ENCODE measurements at regions not wholly inside any gene's neighbourhood (a gene's known extent, or its start where the extent isn't known, plus 50 kb on each side); places are given as distances from the start of the nearest gene placed in this dataset.

DNA sequence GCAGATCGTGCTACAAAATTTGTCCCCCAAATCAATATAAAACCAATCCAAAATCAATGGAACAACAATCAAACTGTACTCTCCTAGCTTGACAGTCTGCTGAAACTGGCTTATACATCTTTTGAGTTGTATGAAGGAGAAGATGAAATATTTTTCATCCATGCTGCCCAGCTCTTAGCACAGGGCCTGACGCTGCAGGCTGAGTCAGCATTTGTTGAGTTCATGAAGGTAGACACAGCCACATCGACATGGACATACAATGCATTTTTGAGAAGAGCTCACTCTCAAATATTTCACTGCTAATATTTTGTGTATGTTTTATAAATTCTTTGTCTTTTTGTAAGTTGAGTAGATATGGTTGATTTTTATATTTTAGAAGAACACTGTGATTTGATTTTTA lies 327.3 kb downstream of the OTOL1 start:
- DNase-seq (ENCODE audit: extremely low spot score): no peak
- Histone ChIP-seq H3K4me1 (ENCODE audit: insufficient read depth) (no peaks in the 10 kb centered on the region), H3K36me3 (ENCODE audit: insufficient read depth) (no peaks in the 10 kb centered on the region), H3K4me3 (ENCODE audit: low read depth, low read length) (no peak overlapping the region), H3K27ac (ENCODE audit: low read depth) (no peak overlapping the region)
- WGBS: 95% methylated on average over 3 of the region's 3 CpGs

DNA sequence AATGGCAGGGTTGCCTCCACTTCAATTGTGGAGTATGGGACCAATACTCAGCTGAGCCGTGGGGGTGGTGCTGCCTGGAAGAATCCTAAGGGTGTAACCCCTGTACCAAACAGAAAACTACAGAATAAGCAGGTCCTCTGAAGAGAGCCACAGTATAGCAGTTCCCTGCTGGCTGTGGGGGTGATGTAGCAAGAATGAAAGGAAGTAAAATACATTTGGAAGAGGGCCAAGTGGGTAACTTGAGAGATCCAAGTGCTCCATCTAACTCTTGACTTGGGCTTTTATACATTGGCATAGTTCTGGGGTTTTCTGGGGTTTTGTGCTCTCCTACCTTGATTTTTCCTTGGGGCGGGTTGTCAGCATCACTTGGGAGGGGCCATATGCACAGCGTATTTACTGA lies 341.4 kb downstream of the OTOL1 start:
- 92% methylated on average over 3 of the region's 3 CpGs for WGBS

DNA sequence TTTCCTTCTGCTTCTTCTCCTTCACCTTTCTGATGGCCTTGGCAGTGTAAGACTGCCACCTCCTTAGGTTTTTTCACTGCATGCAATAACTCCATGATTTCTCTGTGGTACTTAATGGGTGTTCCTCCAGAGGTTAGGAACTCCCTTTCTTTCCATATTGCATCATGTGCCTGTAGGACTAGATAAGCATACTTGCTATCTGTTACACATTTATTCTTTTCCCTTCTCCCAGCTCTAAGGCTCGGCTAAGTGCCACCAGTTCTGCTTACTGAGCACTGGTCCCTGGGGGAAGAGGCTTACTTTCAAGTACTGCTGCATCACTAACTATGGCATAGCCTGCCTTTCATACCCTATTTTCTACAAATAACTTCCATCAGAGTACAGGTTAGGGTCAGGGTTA lies 351.8 kb downstream of the OTOL1 start:
- DNase-seq (ENCODE audit: extremely low spot score): no peak
- no peaks in the 10 kb centered on the region for H3K4me1 ChIP-seq (ENCODE audit: insufficient read depth)
- H3K27ac ChIP-seq (ENCODE audit: low read depth): no peak overlapping the region
- H3K4me3 ChIP-seq (ENCODE audit: low read depth, low read length): no peak overlapping the region
- no peaks in the 10 kb centered on the region for H3K36me3 ChIP-seq (ENCODE audit: insufficient read depth)
- 88% methylated on average over 1 of the region's 1 CpG for WGBS

More for the DNA sequence above, 341.4 kb downstream of the OTOL1 start:
- no peak overlapping the region for H3K4me3 ChIP-seq (ENCODE audit: low read depth, low read length)
- no peak for DNase-seq (ENCODE audit: extremely low spot score)
- no peaks in the 10 kb centered on the region for H3K4me1 ChIP-seq (ENCODE audit: insufficient read depth)
- H3K36me3 ChIP-seq (ENCODE audit: insufficient read depth): no peaks in the 10 kb centered on the region
- no peak overlapping the region for H3K27ac ChIP-seq (ENCODE audit: low read depth)

DNA sequence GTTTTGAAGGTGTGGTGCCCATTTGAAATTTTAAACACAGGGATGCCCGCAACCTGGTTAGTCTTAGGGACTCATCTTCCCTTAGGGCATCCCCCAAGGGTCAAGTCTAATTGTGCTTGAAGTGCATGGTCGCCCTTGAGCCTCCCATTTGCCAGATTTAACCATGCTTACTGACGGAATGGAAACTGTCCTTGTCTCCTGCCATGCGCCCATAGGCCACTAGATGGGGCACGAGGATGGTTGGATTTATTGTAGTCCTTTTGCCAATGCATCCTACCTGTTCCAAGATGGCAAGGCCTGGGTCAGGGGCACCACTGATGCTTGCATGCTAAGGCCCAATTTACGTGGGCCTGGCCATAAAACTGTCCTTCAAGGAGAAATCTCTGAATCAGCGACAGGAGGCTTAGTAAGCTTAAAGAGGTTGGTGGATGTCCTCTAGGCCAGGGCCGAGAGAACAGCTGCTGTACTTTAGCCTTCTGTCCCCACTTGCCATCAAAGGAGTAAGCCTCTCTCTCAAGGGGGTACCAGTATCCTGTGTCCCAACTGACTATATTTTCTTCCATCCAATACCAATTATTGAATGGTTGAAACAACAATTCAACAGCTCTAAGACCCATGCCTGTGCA lies 355.4 kb downstream of the OTOL1 start:
- no peak overlapping the region for H3K27ac ChIP-seq (ENCODE audit: low read depth)
- WGBS: 68% methylated on average over 8 of the region's 8 CpGs
- no peaks in the 10 kb centered on the region for H3K4me1 ChIP-seq (ENCODE audit: insufficient read depth)
- no peak overlapping the region for H3K4me3 ChIP-seq (ENCODE audit: low read depth, low read length)
- no peaks in the 10 kb centered on the region for H3K36me3 ChIP-seq (ENCODE audit: insufficient read depth)
- no peak for DNase-seq (ENCODE audit: extremely low spot score)

DNA sequence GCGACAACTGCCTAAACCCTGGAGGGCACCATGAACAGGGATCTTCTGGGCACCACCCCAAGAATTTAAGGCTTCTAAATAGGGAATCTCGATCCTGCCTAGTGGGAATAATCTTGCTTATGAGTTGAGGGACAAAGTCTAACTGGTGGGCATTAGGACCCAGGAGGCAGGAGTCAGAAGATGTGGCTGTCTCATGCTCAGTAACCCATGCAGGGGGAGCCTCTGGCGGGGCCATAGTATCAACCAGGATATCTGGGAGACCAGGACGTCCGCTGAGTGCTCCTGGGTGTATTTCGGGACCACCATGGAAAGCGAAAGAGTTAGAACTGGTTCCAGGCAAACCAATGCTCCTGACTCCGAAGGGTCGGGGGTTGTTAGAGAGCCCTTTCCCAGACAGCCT lies 356.1 kb downstream of the OTOL1 start:
- no peak for DNase-seq (ENCODE audit: extremely low spot score)
- Histone ChIP-seq H3K4me3 (ENCODE audit: low read depth, low read length) (no peak overlapping the region), H3K36me3 (ENCODE audit: insufficient read depth) (no peaks in the 10 kb centered on the region), H3K4me1 (ENCODE audit: insufficient read depth) (no peaks in the 10 kb centered on the region), H3K27ac (ENCODE audit: low read depth) (no peak overlapping the region)
- WGBS: 93% methylated on average over 9 of the region's 9 CpGs

DNA sequence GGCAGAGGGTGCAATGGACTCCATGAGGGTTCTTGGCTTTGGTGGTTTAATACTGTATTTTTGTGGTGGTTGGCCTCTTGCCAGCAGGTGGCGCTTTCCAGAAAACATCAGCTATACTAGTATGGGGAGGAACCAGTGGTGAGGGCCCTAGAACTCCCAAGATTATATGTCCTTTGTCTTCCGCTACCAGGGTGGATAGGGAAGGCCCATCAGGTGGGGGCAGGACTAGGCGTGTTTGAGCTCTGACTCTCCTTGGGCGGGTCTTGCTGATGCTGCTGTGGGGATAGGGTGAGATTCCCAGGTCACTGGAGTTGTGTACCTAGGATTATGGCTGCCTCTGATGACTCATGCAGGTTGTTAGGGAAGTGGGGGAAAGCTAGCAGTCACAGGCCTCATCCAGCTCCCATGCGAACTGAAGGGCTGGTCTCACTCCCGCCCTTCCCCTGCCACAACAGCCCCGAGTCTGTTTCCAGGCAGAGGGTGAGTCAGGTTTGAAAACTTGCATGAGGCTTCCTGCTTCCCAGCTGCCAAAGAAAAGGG lies 357.7 kb downstream of the OTOL1 start:
- H3K4me3 ChIP-seq (ENCODE audit: low read depth, low read length): no peak overlapping the region
- H3K36me3 ChIP-seq (ENCODE audit: insufficient read depth): no peaks in the 10 kb centered on the region
- no peak overlapping the region for H3K27ac ChIP-seq (ENCODE audit: low read depth)
- 85% methylated on average over 7 of the region's 7 CpGs for WGBS
- DNase-seq (ENCODE audit: extremely low spot score): no peak
- H3K4me1 ChIP-seq (ENCODE audit: insufficient read depth): no peaks in the 10 kb centered on the region

DNA sequence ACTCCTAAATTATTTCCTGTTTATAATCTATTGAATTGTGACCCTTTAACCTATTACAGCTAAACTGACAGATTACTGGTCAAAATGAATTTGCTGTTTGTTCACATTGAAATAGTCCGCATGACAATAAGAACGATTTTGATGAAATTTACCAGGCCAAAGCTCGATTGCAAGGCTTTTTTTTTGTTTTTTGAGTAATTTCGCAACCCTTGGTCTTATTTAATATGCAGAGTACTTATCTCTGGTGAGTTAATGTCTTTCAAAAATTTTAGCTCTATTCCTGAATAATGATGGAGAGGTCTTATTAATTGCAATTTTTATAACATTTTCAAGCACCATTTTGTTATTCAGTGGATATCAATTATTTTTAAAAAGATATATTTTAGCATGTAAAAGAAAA lies 362.4 kb downstream of the OTOL1 start:
- no peak overlapping the region for H3K27ac ChIP-seq (ENCODE audit: low read depth)
- no peak for DNase-seq (ENCODE audit: extremely low spot score)
- H3K4me1 ChIP-seq (ENCODE audit: insufficient read depth): no peaks in the 10 kb centered on the region
- WGBS: 90% methylated on average over 4 of the region's 4 CpGs
- H3K4me3 ChIP-seq (ENCODE audit: low read depth, low read length): no peak overlapping the region
- no peaks in the 10 kb centered on the region for H3K36me3 ChIP-seq (ENCODE audit: insufficient read depth)

DNA sequence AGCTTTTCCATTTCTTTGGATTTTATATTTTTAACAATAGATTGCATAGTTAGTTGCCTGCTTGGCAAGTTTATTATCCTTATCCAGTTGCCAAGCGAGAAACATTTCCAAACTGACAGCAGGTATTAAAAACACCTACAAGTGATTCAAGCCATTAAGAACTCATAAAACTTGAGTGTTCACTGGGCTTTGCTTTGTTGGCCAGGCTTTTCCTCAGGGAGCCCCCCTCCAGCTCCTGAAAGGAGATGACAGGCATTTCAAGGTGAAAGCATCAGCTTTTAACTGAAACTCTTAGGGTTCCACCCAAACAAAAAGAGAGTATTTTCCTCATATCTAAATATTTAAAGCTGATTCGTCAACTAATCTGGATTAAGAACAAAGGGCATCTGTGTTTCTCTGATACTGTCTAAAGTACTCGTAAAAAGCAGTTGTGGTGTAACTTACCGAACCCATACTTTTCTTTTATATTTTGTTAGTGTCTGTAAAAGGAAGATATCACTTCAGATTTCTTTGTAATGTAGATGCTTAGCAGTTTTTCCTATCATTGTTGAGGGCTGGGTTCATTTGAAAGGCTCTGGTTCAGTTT lies 363.4 kb downstream of the OTOL1 start:
- WGBS: 32% methylated on average over 4 of the region's 4 CpGs
- no peak for DNase-seq (ENCODE audit: extremely low spot score)
- H3K4me1 ChIP-seq (ENCODE audit: insufficient read depth): no peaks in the 10 kb centered on the region

DNA sequence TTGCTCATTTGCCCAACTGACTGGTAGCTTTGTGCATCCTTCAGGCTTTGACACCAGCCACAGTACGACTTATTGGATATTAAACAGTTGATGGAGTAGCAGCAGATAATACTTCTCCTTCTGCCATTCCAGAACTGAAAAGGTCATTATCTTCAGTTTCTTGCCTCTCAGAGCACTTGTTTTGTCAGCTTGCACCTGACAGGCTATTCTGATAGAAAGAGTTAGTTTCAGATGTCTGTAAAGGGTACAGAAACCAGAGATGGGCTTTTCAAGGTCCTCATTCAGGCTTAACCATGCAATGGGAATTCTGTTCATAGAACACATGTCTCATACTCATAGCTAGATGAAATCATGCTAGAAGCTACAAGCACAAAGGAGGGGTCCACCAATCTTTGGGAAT lies 367.2 kb downstream of the OTOL1 start:
- WGBS: 94% methylated on average over 1 of the region's 1 CpG
- H3K36me3 ChIP-seq (ENCODE audit: insufficient read depth): no peaks in the 10 kb centered on the region
- no peak overlapping the region for H3K4me3 ChIP-seq (ENCODE audit: low read depth, low read length)
- DNase-seq (ENCODE audit: extremely low spot score): no peak
- no peaks in the 10 kb centered on the region for H3K4me1 ChIP-seq (ENCODE audit: insufficient read depth)
- H3K27ac ChIP-seq (ENCODE audit: low read depth): no peak overlapping the region

More for the DNA sequence above, 363.4 kb downstream of the OTOL1 start:
- no peak overlapping the region for H3K27ac ChIP-seq (ENCODE audit: low read depth)
- H3K36me3 ChIP-seq (ENCODE audit: insufficient read depth): no peaks in the 10 kb centered on the region
- H3K4me3 ChIP-seq (ENCODE audit: low read depth, low read length): no peak overlapping the region

DNA sequence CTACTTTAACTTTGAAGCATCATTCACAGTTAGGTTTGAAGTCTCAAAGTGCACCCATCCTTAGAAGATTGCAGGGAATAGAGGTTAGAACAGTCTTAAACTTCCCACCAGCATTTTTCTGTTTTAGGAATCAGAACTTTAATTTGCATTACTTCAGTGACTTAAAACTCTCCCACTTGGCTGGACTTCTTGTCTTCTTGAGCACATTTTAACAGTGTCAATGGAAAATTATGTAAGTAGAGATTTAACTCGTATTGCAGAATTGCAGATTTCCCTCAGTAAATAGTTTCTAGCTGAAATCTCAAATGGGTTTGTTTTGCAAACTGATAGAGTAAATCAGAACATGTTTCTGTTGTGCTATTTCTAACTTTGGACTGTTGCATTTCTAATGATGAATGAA lies 369.6 kb downstream of the OTOL1 start:
- no peak for DNase-seq (ENCODE audit: extremely low spot score)
- Histone ChIP-seq H3K4me1 (ENCODE audit: insufficient read depth) (no peaks in the 10 kb centered on the region), H3K4me3 (ENCODE audit: low read depth, low read length) (no peak overlapping the region), H3K36me3 (ENCODE audit: insufficient read depth) (no peaks in the 10 kb centered on the region), H3K27ac (ENCODE audit: low read depth) (no peak overlapping the region)
- 50% methylated on average over 1 of the region's 1 CpG for WGBS

DNA sequence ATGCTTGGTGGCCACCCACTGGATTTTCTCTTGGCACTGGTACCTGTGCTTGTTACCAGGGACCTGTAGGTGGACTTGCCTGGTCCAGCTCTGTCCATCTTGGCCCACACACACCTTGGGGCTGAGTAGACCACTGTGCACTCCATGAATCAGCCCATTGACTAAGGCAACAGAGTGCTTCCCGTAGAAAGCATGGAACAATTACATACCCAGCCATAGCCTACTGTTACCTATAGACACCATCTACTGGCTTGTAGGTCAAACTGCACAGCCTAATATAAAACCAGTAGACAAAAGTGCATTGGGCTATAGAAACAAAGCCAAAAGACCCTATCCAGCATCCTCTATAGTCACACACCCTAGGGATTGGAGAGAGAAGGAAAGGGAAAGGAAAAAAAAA lies 378.9 kb downstream of the OTOL1 start:
- no peak for DNase-seq (ENCODE audit: extremely low spot score)
- Histone ChIP-seq H3K4me3 (ENCODE audit: low read depth, low read length) (no peak overlapping the region), H3K27ac (ENCODE audit: low read depth) (no peak overlapping the region), H3K4me1 (ENCODE audit: insufficient read depth) (no peaks in the 10 kb centered on the region), H3K36me3 (ENCODE audit: insufficient read depth) (no peaks in the 10 kb centered on the region)
- 95% methylated on average over 1 of the region's 1 CpG for WGBS

DNA sequence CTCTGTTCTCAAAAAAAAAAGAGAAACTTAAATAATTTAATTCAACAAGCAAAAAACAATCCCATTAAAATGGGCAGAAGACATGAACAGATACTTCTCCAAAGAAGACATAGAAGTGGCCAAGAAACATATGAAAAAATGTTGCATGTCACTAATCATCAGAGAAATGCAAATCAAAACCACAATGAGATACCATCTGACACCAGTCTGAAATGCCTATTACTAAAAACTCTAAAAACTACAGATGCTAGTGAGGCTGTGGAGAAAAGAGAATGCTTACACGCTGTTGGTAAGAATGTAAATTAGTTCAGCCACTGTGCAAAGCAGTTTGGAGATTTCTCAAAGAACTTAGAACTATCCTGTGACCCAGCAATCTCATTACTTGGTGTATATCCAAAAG lies 382.9 kb downstream of the OTOL1 start:
- DNase-seq (ENCODE audit: extremely low spot score): no peak
- Histone ChIP-seq H3K4me3 (ENCODE audit: low read depth, low read length) (no peak overlapping the region), H3K27ac (ENCODE audit: low read depth) (no peak overlapping the region), H3K4me1 (ENCODE audit: insufficient read depth) (no peaks in the 10 kb centered on the region), H3K36me3 (ENCODE audit: insufficient read depth) (no peaks in the 10 kb centered on the region)
- WGBS: 51% methylated on average over 1 of the region's 1 CpG

DNA sequence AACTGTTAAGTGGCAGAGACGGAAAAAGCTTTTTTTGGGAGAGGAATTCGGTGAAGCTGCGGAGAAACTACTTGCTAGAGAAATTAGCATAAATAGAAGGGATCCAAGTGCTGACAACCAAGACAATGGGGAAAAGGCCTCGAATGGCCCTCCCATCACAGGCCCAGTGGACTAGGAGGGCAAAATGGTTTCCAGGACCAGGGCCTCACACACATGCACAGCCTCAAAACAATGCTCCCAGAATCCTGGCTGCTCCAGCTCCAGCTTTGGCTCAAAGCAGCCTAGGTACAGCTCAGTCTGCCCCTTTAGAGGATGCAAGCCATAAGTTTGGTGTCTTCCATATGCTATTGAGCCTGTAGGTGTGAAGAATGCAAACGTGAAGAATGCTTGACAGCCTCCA lies 388.2 kb downstream of the OTOL1 start:
- H3K27ac ChIP-seq (ENCODE audit: low read depth): no peak overlapping the region
- 83% methylated on average over 5 of the region's 5 CpGs for WGBS
- no peak overlapping the region for H3K4me3 ChIP-seq (ENCODE audit: low read depth, low read length)
- no peaks in the 10 kb centered on the region for H3K4me1 ChIP-seq (ENCODE audit: insufficient read depth)
- no peak for DNase-seq (ENCODE audit: extremely low spot score)
- H3K36me3 ChIP-seq (ENCODE audit: insufficient read depth): no peaks in the 10 kb centered on the region

DNA sequence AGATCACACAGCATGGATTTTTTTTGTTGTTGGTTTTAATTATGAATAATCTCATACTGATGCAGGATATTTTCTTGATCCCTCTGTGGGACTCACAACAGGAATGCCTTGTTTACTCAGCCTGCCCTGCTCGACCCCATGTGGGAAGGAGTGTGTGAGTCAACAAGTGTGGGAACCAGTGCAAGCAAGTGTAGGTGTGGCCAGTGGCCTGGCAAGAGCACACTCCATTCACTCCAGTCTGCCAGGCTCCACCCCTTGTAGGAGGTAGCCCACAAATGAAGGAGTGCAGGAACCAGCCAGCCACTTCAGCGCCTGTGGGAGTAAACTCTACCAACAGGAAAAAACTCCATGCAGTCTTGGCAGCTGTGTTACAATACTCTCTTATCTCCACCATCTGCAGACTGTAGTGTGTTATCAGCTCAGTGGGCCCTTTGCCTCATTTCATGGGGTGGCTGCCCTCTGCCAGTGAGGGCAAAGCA lies 393.6 kb downstream of the OTOL1 start:
- H3K36me3 ChIP-seq (ENCODE audit: insufficient read depth): no peaks in the 10 kb centered on the region
- no peak overlapping the region for H3K4me3 ChIP-seq (ENCODE audit: low read depth, low read length)
- H3K4me1 ChIP-seq (ENCODE audit: insufficient read depth): no peaks in the 10 kb centered on the region
- 67% methylated on average over 2 of the region's 2 CpGs for WGBS
- no peak overlapping the region for H3K27ac ChIP-seq (ENCODE audit: low read depth)
- no peak for DNase-seq (ENCODE audit: extremely low spot score)
